ENCODE measurements at regions not wholly inside any gene's neighbourhood (a gene's known extent, or its start where the extent isn't known, plus 50 kb on each side); places are given as distances from the start of the nearest gene placed in this dataset.

GRCh38 chr7:54823776-54824175 is 64.8 kb upstream of the SEC61G start:
- TF ChIP-seq CTCF (IDR thresholded peaks at IDR 0.05; ENCODE audit: borderline replicate concordance, extremely low read depth, low read length, poor library complexity, severe bottlenecking), result no peak
- TF ChIP-seq EZH2 (IDR thresholded peaks at IDR 0.05; ENCODE audit: borderline replicate concordance, low read depth, low read length, severe bottlenecking), result no peak
